HG03439 (cell line): ENCODE measurements at regions not wholly inside any gene's neighbourhood (a gene's known extent, or its start where the extent isn't known, plus 50 kb on each side); places are given as distances from the start of the nearest gene placed in this dataset.

Experiments used
- ATAC-seq: cut with Tn5 transposase; IDR thresholded peaks from one replicate; pipeline ENCODE4 v1.9.1; 2021; ENCODE audit warnings: mild to moderate bottlenecking, moderate library complexity; ENCODE audit not compliant: unreplicated experiment

- no peak for ATAC-seq
Observed at GRCh38 chr2:19725392-19725791, 176.4 kb downstream of the TTC32 start.

- no peak for ATAC-seq
Observed at GRCh38 chr2:19723021-19723420, 178.8 kb downstream of the TTC32 start.

- ATAC-seq, result no peak
Observed at GRCh38 chr2:19722531-19722971, 179.2 kb downstream of the TTC32 start.

GRCh38 chr2:19720306-19720705 lies 181.5 kb downstream of the TTC32 start:
- no peak for ATAC-seq

- no peak for ATAC-seq
Observed at GRCh38 chr2:19719540-19719939, 182.2 kb downstream of the TTC32 start.

- ATAC-seq, result no peak
Observed at GRCh38 chr2:19717446-19717845, 184.3 kb downstream of the TTC32 start.

- no peak for ATAC-seq
Observed at GRCh38 chr2:19714926-19715325, 186.9 kb downstream of the TTC32 start.

GRCh38 chr2:19712850-19713249 lies 188.9 kb downstream of the TTC32 start:
- no peak for ATAC-seq

GRCh38 chr2:19711470-19712372 lies 190.1 kb downstream of the TTC32 start:
- no peak for ATAC-seq

- ATAC-seq, result no peak
Observed at GRCh38 chr2:19710230-19710629, 191.6 kb downstream of the TTC32 start.

- no peak for ATAC-seq
Observed at GRCh38 chr2:19709553-19709952, 192.2 kb downstream of the TTC32 start.

- no peak for ATAC-seq
Observed at GRCh38 chr2:19708776-19709175, 193.0 kb downstream of the TTC32 start.

- ATAC-seq, result no peak
Observed at GRCh38 chr2:19706332-19706731, 195.5 kb downstream of the TTC32 start.

- no peak for ATAC-seq
Observed at GRCh38 chr2:19702267-19702666, 199.5 kb downstream of the TTC32 start.

- no peak for ATAC-seq
Observed at GRCh38 chr2:19700861-19701585, 200.8 kb downstream of the TTC32 start.

- ATAC-seq, result no peak
Observed at GRCh38 chr2:19697131-19697530, 204.7 kb downstream of the TTC32 start.

GRCh38 chr2:19695706-19696105 lies 206.1 kb downstream of the TTC32 start:
- ATAC-seq, result no peak

- no peak for ATAC-seq
Observed at GRCh38 chr2:19691892-19692291, 209.9 kb downstream of the TTC32 start.

GRCh38 chr2:19690429-19690828 lies 211.4 kb downstream of the TTC32 start:
- no peak for ATAC-seq

GRCh38 chr2:19689646-19690168 lies 212.1 kb downstream of the TTC32 start:
- ATAC-seq, result no peak

- ATAC-seq, result no peak
Observed at GRCh38 chr2:19688059-19688458, 213.7 kb downstream of the TTC32 start.
